ENCODE measurements at regions not wholly inside any gene's neighbourhood (a gene's known extent, or its start where the extent isn't known, plus 50 kb on each side); places are given as distances from the start of the nearest gene placed in this dataset.

- DNase-seq: no peak
- no peak overlapping the region for H3K4me3 ChIP-seq
- no peaks in the 10 kb centered on the region for H3K36me3 ChIP-seq
- H3K27me3 ChIP-seq: no peaks in the 10 kb centered on the region
- no peak overlapping the region for H3K27ac ChIP-seq
- no peaks in the 10 kb centered on the region for H3K9me3 ChIP-seq (replicated peaks)
- H3K4me1 ChIP-seq: no peaks in the 10 kb centered on the region
These were observed 169.1 kb downstream of the GUCY2F start for GRCh38 chrX:109312757-109313156.

- Histone ChIP-seq H3K4me3 (no peak overlapping the region), H3K4me1 (no peaks in the 10 kb centered on the region), H3K27ac (no peak overlapping the region), H3K27me3 (no peaks in the 10 kb centered on the region), H3K9me3 (replicated peaks) (no peaks in the 10 kb centered on the region), H3K36me3 (no peaks in the 10 kb centered on the region)
- no peak for DNase-seq
These were observed 171.9 kb downstream of the GUCY2F start for GRCh38 chrX:109310031-109310430.

GRCh38 chrX:109301177-109301576 lies 180.7 kb downstream of the GUCY2F start:
- DNase-seq: no peak
- H3K9me3 ChIP-seq (replicated peaks): no peaks in the 10 kb centered on the region
- H3K4me3 ChIP-seq: no peak overlapping the region
- H3K4me1 ChIP-seq: no peaks in the 10 kb centered on the region
- no peaks in the 10 kb centered on the region for H3K36me3 ChIP-seq
- no peaks in the 10 kb centered on the region for H3K27me3 ChIP-seq
- H3K27ac ChIP-seq: no peak overlapping the region

- Histone ChIP-seq H3K27me3 (no peaks in the 10 kb centered on the region), H3K36me3 (no peaks in the 10 kb centered on the region), H3K4me3 (no peak overlapping the region), H3K4me1 (no peaks in the 10 kb centered on the region), H3K9me3 (replicated peaks) (no peaks in the 10 kb centered on the region), H3K27ac (no peak overlapping the region)
- no peak for DNase-seq
These were observed 181.5 kb downstream of the GUCY2F start for GRCh38 chrX:109300415-109300814.

- Histone ChIP-seq H3K27me3 (no peaks in the 10 kb centered on the region), H3K36me3 (no peaks in the 10 kb centered on the region), H3K4me3 (no peak overlapping the region), H3K9me3 (replicated peaks) (no peaks in the 10 kb centered on the region), H3K4me1 (no peaks in the 10 kb centered on the region), H3K27ac (no peak overlapping the region)
- no peak for DNase-seq
These were observed 182.8 kb downstream of the GUCY2F start for GRCh38 chrX:109299091-109299490.

- Histone ChIP-seq H3K27me3 (no peaks in the 10 kb centered on the region), H3K4me3 (no peak overlapping the region), H3K27ac (no peak overlapping the region), H3K9me3 (replicated peaks) (no peaks in the 10 kb centered on the region), H3K4me1 (no peaks in the 10 kb centered on the region), H3K36me3 (no peaks in the 10 kb centered on the region)
- no peak for DNase-seq
These were observed 187.6 kb downstream of the GUCY2F start for GRCh38 chrX:109294097-109294814.

- no peak overlapping the region for H3K4me3 ChIP-seq
- no peaks in the 10 kb centered on the region for H3K9me3 ChIP-seq (replicated peaks)
- DNase-seq: no peak
- no peaks in the 10 kb centered on the region for H3K27me3 ChIP-seq
- H3K27ac ChIP-seq: no peak overlapping the region
- H3K4me1 ChIP-seq: no peaks in the 10 kb centered on the region
- H3K36me3 ChIP-seq: no peaks in the 10 kb centered on the region
These were observed 198.0 kb downstream of the GUCY2F start for GRCh38 chrX:109283870-109284269.

GRCh38 chrX:109281483-109282275 lies 200.2 kb downstream of the GUCY2F start:
- DNase-seq: no peak
- no peak overlapping the region for H3K27ac ChIP-seq
- H3K36me3 ChIP-seq: no peaks in the 10 kb centered on the region
- no peaks in the 10 kb centered on the region for H3K4me1 ChIP-seq
- H3K4me3 ChIP-seq: no peak overlapping the region
- no peaks in the 10 kb centered on the region for H3K9me3 ChIP-seq (replicated peaks)
- no peaks in the 10 kb centered on the region for H3K27me3 ChIP-seq

GRCh38 chrX:109274806-109275205 lies 207.1 kb downstream of the GUCY2F start:
- H3K27ac ChIP-seq: no peak overlapping the region
- DNase-seq: no peak
- no peaks in the 10 kb centered on the region for H3K36me3 ChIP-seq
- H3K4me3 ChIP-seq: no peak overlapping the region
- H3K9me3 ChIP-seq (replicated peaks): no peaks in the 10 kb centered on the region
- no peaks in the 10 kb centered on the region for H3K4me1 ChIP-seq
- no peaks in the 10 kb centered on the region for H3K27me3 ChIP-seq

- no peak overlapping the region for H3K4me3 ChIP-seq
- H3K27me3 ChIP-seq: no peaks in the 10 kb centered on the region
- H3K4me1 ChIP-seq: no peaks in the 10 kb centered on the region
- no peaks in the 10 kb centered on the region for H3K36me3 ChIP-seq
- DNase-seq: peak; percentile 1 to 5
- no peaks in the 10 kb centered on the region for H3K9me3 ChIP-seq (replicated peaks)
- no peak overlapping the region for H3K27ac ChIP-seq
These were observed 211.1 kb downstream of the GUCY2F start for GRCh38 chrX:109270580-109271484.

- Histone ChIP-seq H3K36me3 (no peaks in the 10 kb centered on the region), H3K9me3 (replicated peaks) (no peaks in the 10 kb centered on the region), H3K27me3 (no peaks in the 10 kb centered on the region), H3K4me3 (no peak overlapping the region), H3K4me1 (no peaks in the 10 kb centered on the region), H3K27ac (no peak overlapping the region)
- no peak for DNase-seq
These were observed 213.5 kb downstream of the GUCY2F start for GRCh38 chrX:109268340-109268739.

- no peaks in the 10 kb centered on the region for H3K9me3 ChIP-seq (replicated peaks)
- no peak overlapping the region for H3K27ac ChIP-seq
- no peak for DNase-seq
- no peaks in the 10 kb centered on the region for H3K36me3 ChIP-seq
- H3K27me3 ChIP-seq: no peaks in the 10 kb centered on the region
- H3K4me1 ChIP-seq: no peaks in the 10 kb centered on the region
- H3K4me3 ChIP-seq: no peak overlapping the region
These were observed 215.9 kb downstream of the GUCY2F start for GRCh38 chrX:109266034-109266433.

- no peaks in the 10 kb centered on the region for H3K36me3 ChIP-seq
- H3K9me3 ChIP-seq (replicated peaks): no peaks in the 10 kb centered on the region
- DNase-seq: no peak
- H3K27ac ChIP-seq: no peak overlapping the region
- H3K27me3 ChIP-seq: no peaks in the 10 kb centered on the region
- no peaks in the 10 kb centered on the region for H3K4me1 ChIP-seq
- H3K4me3 ChIP-seq: no peak overlapping the region
These were observed 217.0 kb downstream of the GUCY2F start for GRCh38 chrX:109264878-109265277.

- Histone ChIP-seq H3K4me3 (no peak overlapping the region), H3K36me3 (no peaks in the 10 kb centered on the region), H3K27me3 (no peaks in the 10 kb centered on the region), H3K27ac (no peak overlapping the region), H3K4me1 (no peaks in the 10 kb centered on the region), H3K9me3 (replicated peaks) (no peaks in the 10 kb centered on the region)
- DNase-seq: no peak
These were observed 220.6 kb downstream of the GUCY2F start for GRCh38 chrX:109261279-109261678.

- Histone ChIP-seq H3K36me3 (no peaks in the 10 kb centered on the region), H3K27me3 (no peaks in the 10 kb centered on the region), H3K4me3 (no peak overlapping the region), H3K27ac (no peak overlapping the region), H3K4me1 (no peaks in the 10 kb centered on the region), H3K9me3 (replicated peaks) (no peaks in the 10 kb centered on the region)
- DNase-seq: no peak
These were observed 229.1 kb downstream of the GUCY2F start for GRCh38 chrX:109252789-109253188.

All from SJCRH30 (cell line).